HTR-8/SVneo (cell line): ENCODE measurements at regions not wholly inside any gene's neighbourhood (a gene's known extent, or its start where the extent isn't known, plus 50 kb on each side); places are given as distances from the start of the nearest gene placed in this dataset.

Experiments used
- DNase-seq: peaks from one replicate; pipeline ENCODE4 v3.0.0; 2011; ENCODE audit warnings: low spot score, mixed read lengths; ENCODE audit not compliant: insufficient read length
- FAIRE-seq: peaks from 2 replicates; lab custom pipeline; 2011; peaks lifted over from hg19 to GRCh38; lab: Jason Lieb, UNC

GRCh38 chr1:36651176-36651910 lies 168.6 kb upstream of the CSF3R start:
- DNase-seq (no peak), FAIRE-seq (no peak)

- peak; percentile 40 for DNase-seq
- FAIRE-seq = no peak
These were observed 167.7 kb upstream of the CSF3R start for GRCh38 chr1:36650200-36651065.

GRCh38 chr1:36645867-36646266 lies 163.2 kb upstream of the CSF3R start:
- no peak for DNase-seq
- FAIRE-seq = no peak

GRCh38 chr1:36644556-36644955 lies 161.8 kb upstream of the CSF3R start:
- no peak for FAIRE-seq
- DNase-seq = no peak

- DNase-seq (no peak), FAIRE-seq (no peak)
These were observed 160.9 kb upstream of the CSF3R start for GRCh38 chr1:36643371-36644270.

- DNase-seq (no peak), FAIRE-seq (no peak)
These were observed 160.1 kb upstream of the CSF3R start for GRCh38 chr1:36642802-36643201.

GRCh38 chr1:36641776-36642175 lies 159.1 kb upstream of the CSF3R start:
- DNase-seq (no peak), FAIRE-seq (no peak)

- FAIRE-seq (no peak), DNase-seq (no peak)
These were observed 156.7 kb upstream of the CSF3R start for GRCh38 chr1:36639461-36639860.

- DNase-seq (no peak), FAIRE-seq (no peak)
These were observed 155.6 kb upstream of the CSF3R start for GRCh38 chr1:36638268-36638667.

GRCh38 chr1:36636206-36636605 lies 153.5 kb upstream of the CSF3R start:
- FAIRE-seq (no peak), DNase-seq (no peak)

- FAIRE-seq (no peak), DNase-seq (no peak)
These were observed 152.6 kb upstream of the CSF3R start for GRCh38 chr1:36635284-36635683.

- DNase-seq (no peak), FAIRE-seq (no peak)
These were observed 146.1 kb upstream of the CSF3R start for GRCh38 chr1:36628804-36629203.

- FAIRE-seq = no peak
These were observed 143.7 kb upstream of the CSF3R start for GRCh38 chr1:36626435-36626834.

GRCh38 chr1:36625935-36626310 lies 143.2 kb upstream of the CSF3R start:
- no peak for DNase-seq
- no peak for FAIRE-seq

More at GRCh38 chr1:36626435-36626834, 143.7 kb upstream of the CSF3R start:
- DNase-seq = no peak

- DNase-seq = no peak
- FAIRE-seq = no peak
These were observed 142.7 kb upstream of the CSF3R start for GRCh38 chr1:36625253-36625934.

GRCh38 chr1:36624466-36624865 lies 141.8 kb upstream of the CSF3R start:
- no peak for DNase-seq
- FAIRE-seq = no peak

- no peak for FAIRE-seq
These were observed 140.3 kb upstream of the CSF3R start for GRCh38 chr1:36622741-36623648.

GRCh38 chr1:36621531-36621930 lies 138.8 kb upstream of the CSF3R start:
- no peak for FAIRE-seq
- no peak for DNase-seq

More at GRCh38 chr1:36622741-36623648, 140.3 kb upstream of the CSF3R start:
- no peak for DNase-seq

- no peak for DNase-seq
- FAIRE-seq = no peak
These were observed 137.4 kb upstream of the CSF3R start for GRCh38 chr1:36620142-36620541.
